T-helper 22 cell (primary cell): ENCODE measurements at regions not wholly inside any gene's neighbourhood (a gene's known extent, or its start where the extent isn't known, plus 50 kb on each side); places are given as distances from the start of the nearest gene placed in this dataset.
"Not testable (repeated sequence)": the region's sequence is repeated elsewhere in the genome, so short reads cannot be mapped to it uniquely, and the experiment has no call there.

Experiments
- DNase-seq: peaks from one replicate; pipeline ENCODE4 v3.0.0-alpha.2; 2020; ENCODE audit warnings: low read depth

DNA sequence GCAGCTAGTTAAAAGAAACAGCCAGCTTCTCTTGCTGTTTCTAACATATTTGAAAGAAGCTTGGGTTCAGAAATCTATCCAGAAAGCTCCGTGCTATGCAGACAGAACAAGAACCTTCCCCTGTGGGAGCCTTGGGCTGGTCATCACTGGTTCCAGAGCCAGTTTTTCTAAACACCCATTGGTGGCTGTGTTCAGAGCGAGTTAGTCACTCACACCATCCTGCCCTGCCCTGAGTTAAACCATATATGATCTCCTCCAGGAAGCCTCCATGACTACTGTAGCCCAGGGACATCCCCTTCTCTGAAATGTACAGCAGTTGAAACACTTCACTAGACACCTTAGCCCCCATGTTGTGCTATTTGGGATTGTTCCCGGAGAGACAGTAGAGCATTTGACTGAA lies 200.8 kb upstream of the SGCG start:
- no peak for DNase-seq

DNA sequence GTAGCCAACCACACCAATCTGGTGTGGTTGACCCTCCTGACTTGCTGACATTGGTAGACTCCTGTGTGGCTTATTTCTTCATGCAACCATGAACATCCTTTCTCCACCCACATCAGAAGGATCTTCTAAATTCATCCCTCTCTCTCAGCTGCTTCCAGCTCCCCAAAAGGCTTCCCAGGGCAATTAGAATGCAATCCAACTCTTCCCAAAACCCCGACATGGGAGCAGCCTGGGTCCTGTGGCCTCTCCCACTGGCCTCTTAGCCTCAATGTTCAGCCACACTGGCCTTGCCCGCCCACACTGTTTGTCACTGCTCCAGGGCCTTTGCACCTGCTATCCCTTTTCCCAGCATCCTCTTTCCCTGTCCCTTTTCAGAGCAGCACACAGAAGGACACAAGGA lies 199.8 kb upstream of the SGCG start:
- no peak for DNase-seq

DNA sequence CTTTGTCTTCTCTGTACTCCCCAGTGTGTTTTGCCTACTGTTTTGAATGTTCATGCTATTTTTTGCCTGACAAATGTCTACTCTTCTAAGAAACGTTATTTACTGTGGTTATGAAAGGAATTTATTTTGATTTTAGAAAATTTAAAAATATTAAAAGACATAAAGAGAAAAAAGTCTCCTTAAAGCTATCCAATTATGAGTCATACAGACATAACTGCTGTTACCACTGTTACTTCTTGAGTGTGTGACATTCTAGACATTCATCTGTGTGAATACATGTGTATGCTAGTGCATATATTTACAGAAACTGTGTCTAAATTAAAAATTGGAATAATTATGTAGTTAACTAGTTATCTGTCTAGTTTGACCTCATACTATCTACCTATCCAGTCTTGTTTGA lies 187.6 kb upstream of the SGCG start:
- DNase-seq: no peak

DNA sequence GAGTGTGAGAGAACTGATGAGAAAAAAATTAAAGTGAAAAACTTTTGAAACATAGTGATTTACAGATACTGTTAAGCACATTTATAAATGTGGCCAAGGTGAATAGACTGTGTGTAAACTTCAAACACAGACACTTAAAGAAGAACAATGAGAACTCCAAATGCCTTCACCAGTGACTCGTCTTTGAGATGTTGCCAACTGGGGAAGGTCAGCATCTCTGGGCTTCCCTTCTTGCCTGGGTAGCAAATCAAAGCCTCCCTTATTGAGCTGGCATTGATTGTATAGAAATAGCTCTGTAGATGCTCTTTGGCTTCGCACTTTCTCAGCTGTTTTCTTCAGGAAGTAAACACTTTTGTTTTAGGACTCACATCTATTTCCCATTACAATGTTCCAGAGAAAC lies 177.3 kb upstream of the SGCG start:
- DNase-seq: no peak

DNA sequence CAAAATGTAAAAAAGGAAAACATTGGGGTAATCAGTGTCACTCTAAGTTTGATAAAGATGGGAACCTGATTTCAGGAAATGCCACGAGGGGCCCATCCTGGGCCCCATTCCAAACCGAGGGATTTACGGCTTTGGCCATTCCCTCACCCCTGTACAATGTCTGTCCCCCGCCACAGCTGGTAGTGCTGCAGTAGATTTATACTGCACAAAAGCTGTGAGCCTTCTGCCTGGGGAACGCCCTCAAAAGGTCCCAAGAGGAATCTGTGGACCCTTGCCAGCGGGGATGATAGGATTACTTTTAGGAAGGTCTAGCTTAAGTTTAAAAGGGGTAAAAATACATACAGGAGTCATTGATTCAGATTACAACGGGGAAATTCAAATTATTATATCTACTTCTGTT lies 173.4 kb upstream of the SGCG start:
- no peak for DNase-seq

DNA sequence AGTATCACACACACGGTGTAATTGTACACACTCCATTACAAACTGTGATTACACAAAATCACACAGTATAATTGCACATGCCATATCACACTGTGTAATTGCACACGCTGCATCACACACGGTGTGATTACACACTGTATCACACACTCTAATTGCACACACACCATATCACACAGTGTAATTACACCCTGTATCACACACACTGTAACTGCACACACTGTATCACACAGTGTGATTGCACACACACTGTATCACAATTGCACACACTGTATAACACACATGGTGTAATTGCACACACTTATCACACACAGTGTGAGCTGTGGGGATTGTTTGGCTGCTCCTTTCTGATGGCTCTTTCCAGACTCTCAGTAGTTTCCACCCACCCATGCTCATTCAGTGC lies 162.6 kb upstream of the SGCG start:
- DNase-seq: no peak

DNA sequence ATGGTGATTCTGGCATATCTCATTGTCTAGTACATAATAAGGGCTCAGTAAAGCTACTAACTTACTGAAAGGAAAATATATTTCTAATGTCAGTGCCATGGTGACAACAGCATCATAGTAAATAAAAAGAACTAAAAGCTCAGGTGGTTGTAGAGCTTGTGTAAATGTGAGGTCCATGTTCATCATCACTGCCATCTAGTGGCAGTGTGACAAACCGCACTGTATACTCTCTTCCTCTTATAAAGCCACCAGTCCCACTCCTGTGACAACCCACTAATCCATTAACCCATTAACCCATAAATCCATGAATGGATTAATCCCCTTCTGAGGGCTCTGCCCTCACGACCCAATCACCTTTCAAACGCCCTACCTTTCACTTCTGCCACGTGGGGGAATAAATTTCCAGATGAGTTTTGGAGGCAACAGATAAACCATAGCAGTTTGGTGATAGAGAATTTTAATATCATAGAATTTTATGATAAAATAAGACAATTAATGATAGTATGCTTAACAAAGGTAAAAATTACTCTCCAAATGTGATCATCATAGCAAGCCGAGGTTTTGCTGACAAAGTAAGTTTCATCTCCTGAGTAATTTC lies 160.4 kb upstream of the SGCG start:
- DNase-seq: no peak

DNA sequence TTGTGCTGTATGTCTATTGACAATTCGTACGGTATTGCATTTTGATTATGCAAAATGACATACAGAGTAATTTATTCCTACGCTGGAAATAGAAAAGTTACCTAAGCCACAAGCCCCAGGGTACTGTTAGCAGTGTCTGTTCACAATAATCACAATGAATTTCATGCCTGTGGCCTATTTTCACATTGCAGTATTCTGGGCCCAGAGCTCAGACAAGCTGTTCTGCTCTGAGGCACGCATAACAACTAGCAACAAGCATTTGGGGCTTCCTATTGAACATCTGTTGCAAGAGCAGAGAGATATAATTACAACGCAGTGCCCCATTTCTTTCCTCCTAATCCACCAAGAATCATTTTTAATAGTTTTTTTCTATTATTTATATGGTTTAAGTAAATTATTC lies 158.9 kb upstream of the SGCG start:
- no peak for DNase-seq

DNA sequence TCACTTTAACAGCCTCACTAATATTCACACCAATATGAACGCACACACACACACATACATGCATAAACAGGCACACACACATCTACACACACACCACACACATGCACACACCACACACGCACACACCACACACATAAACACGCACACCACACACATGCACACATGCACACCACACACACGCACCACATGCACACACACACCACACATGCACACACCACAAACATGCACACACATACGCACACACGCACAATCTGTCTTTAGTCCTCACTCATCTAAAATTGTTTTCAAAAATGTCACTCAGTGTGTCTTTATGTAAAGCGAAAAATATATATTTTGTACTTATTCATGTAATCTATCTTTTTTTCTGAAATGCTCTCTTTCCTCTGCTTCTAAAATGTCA lies 158.1 kb upstream of the SGCG start:
- DNase-seq: no peak

DNA sequence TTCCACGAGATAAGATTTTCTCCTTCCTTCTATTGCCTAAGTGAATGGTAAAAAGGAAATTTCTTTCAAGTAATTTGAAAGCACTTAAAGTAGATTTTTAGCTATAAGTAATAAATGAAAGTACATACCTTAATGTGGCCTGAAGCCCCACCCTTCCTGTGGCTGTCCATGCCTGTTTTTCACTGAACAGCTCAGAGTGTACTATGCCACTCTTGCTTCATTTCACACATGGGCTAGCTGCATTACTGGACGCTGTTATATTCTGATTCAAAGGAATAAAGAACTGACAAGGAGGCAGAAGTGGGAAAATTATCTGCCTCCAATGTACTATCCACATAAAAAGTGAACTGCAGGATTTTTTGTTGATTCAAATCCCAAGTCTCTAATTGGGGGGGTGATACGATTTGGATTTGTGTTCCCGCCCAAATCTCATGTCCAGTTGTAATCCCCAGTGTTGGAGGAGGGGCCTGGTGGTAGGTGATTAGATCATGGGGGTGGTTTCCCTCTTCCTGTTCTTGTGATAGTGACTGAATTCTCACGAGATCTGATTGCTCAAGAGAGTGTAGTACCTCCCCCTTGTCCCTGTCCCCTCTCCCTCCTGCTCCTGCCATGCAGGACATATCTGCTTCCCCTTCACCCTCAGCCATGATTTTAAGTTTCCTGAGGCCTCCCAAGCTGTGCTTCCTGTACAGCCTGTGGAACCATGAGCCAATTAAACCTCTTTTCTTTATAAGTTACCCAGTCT lies 154.7 kb upstream of the SGCG start:
- no peak for DNase-seq

DNA sequence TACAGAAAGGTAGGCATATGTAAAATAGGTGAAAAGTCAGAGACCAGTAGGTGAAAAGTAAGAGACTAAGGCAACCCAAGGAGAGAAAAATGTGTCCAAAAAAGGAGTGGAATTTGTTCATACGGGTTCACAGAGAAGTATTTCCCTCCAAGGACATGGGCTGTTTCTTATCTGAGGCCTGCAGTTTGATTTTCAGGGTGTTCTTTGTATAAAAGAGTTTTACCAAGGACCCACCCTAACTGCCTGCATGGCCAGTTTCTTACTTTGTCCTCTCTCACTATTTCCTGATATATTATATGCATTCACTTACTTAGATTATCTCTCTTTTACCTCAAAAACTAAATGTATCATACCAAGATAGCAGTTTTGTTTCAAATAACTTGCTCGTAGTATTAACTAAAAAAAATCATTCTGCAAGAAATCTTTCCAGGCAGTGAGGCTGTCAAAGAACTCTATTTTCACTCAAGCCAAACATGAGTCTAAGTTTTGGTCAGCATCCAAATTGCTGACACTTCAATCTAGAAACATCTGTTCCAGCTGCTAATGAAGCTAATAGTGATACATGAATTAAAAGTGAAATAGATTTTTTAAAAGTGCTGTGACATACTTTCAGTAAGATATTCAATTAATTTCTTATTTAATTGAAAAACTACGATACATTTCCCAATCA lies 141.4 kb upstream of the SGCG start:
- no peak for DNase-seq

DNA sequence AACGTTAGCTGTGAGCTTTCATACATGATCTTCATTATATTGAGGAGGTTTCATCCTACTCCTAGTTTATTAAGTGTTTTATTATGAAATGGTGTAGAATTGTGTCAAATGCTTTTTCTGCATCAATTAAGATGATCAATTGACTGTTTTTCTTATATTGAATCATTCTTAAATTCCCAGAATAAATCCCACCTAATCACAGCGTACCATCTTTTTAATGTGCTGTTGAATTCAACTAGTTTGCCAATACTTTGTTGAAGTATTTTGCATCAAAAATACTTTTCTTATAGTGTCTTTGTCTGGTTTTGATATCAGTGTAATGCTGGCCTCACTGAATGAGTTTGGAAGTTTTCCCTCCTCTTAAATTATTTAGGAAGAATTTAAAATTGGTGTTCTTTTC lies 138.6 kb upstream of the SGCG start:
- no peak for DNase-seq

DNA sequence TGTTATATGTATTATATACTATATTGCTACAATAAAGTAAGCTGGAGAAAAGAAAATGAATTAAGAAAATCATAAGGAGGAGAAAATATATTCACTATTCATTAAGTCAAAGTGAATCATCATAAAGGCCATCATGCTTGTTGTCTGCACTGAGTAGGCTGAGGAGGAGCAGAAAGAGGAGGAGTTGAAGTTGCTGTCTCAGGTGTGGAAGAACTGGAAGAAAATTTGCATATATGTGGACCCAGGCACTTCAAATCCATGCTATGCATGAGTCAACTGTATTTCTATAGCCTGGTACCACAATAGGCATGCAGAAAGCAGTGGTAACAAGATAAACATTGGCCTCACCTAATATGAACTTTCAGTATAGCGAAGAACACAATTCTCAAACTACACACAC lies 135.9 kb upstream of the SGCG start:
- no peak for DNase-seq

DNA sequence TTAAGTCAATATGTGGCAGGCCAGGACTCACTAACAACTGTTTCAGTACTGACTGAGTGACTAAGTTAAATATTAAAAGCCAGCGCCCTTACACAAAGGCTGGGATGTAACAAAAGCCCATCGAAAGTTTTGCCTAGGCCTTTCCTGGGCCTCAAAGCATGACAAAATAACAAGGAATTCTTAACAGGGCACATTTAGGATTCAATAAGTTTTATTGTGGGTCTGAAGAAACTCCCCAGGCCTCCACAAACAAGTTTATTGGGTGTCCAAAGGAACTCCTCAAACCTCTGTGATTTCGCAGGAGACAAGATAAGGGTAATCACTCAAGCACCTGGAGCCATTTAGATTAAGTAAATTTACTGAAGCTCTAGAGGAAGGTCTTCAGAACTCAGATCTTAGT lies 130.7 kb upstream of the SGCG start:
- no peak for DNase-seq

DNA sequence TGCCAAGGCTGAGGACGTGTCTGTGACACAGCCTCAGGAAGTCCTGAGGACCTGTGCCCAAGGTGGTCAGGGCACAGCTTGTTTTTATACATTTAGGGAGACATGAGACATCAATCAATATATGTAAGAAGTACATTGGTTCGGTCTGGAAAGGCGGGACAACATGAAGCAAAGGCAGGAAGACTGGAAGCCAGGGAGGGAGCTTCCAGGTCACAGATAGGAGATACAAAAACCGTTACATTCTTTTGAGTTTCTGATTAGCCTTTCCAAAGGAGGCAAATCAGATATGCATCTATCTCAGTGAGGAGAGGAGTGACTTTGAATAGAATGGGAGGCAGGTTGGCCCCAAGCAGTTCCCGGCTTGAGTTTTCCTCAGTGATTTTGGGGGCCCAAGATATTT lies 127.1 kb upstream of the SGCG start:
- not testable (repeated sequence) for DNase-seq

DNA sequence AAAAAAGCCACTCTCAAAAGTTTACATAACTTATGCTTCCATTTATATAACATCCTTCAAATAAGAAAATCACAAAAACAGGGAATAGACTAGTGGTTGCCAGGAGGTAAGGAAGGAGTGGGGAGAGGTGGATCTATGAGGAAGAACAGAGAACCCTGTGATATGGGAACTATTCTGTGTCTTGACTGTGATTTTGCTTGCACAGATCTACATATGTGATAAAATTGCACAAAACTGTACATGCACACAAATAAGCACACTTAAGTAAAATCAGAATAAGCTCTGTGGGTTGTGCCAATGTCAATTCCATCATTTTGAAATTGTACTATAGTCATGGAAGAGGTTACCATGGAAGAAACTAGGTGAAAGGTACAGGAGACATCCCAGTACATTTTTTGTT lies 121.6 kb upstream of the SGCG start:
- DNase-seq: no peak

DNA sequence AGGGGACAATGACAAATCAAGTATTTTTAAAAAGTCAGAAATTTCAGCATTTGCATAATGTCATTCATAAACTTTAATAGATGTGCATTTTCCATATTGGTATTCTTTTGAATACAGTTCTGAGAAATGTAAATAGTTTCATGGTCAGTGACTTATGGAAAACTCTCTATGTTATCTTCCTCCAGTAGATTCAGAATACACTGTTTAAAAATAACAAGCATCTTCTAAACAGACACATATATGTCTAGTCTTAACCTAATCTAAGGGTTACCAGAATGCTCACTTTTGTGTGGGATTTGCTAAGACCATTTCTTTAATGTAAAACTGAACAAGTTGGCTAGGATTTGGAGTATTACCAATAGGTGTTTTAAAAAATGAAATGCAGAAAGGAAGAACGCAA lies 119.8 kb upstream of the SGCG start:
- no peak for DNase-seq

DNA sequence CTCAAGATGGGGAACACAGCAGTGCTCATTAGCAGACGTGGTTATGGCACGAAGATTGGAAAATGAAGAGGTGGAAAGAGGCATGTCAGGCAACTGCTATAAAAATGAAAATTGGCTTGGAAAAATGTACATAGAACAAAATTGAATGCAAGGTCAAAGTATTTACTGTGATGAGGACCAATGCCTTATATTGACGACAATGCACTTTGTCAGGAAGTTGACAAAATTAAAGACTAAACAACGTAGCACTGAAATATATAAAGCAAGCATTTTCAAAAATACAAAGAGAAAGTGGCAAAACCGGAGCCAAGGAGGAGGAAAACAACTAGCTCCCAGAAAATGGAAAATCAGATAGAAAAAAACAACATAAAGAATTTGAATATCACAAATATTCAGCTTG lies 113.7 kb upstream of the SGCG start:
- DNase-seq: no peak

DNA sequence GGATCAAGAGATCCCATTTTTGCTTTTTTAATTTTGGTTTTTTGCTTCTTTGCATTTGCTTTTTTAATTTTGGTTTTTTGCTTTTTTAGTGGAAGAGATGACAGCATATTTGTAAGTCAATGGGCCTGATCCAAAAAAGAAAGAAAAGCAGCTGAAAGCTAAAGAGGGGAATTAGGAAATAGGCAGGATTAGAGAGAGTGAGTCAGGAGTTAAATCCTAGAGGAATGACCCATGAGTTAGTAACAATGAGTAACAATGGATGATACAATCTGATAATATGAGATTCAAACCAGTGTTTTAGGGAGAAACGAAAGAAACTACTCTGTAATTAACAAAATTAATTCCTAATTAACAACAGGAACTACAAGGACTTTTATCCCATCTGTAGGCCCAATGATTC lies 111.2 kb upstream of the SGCG start:
- no peak for DNase-seq

DNA sequence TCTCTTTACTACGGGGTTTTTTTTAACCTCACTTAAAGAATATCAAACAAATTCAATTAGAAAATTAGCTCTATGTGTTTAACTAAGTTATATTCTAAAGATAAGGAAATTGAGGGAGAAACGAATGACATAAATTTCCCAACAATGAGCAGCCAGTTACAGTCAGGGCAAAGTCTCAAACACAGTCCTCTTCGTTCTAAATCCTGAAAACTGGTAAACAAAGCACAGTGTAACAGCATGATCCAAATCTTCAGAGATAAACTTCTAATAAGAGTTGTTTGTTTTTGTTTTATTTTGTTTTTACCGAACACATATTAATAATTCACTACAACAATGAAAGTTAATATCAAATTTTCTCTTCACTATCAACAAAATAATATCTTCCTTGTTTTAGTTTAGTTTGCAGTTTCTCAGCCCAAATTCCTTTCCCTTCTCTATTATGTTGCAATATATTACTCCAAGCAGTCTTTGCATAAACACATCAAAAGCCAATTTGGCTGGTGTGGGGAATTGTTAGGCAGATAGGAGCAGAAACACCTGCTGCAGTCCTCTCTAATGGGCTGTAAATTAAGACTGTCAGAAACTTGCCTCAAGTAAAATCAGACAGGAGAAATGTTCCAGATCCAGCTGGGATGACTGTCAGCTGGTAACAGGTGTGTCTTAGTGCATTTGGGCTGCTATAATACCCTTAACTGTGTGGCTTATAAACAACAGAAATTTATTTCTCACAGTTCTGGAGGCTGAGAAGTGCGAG lies 106.5 kb upstream of the SGCG start:
- DNase-seq: no peak

DNA sequence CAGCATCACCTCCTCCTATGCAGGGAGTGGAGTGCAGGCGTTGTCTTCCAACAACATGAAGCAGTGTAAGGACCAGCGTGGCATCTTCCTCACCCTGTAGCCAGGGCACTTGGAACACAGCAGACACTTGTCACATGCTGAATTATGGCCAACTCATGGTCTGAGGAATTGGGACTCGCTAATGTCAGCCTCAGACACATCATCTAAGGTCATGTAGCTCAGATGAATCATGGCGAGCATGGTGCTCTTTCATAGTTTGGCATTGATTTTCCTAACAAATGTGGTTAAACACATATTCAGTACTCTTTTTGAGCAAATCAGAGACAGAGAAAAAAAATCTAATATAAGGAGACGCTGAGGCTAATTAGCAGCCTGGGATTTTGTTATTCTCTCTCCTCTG lies 99.6 kb upstream of the SGCG start:
- DNase-seq: no peak

DNA sequence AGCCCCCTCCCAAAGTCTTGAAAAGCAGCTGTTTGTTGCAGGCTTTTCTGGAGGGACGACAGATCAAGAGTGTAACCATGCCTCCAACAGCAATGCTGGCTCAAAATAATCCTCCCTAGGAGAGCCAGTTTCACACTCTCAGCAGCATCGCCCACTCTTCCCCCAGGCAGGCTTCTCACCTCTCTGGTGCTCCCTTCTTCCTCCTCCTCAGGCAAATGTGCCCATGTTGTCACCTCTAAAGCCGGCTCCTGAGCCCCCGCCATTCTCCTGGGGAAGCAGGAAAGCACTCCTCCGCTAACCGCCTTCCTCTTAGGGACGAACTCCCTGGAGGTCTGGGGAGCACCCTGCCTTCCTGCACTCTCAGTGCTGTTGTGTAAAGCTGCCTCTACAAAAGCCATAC lies 98.9 kb upstream of the SGCG start:
- DNase-seq: no peak
